Liver (tissue), 8 donors: ENCODE measurements at regions not wholly inside any gene's neighbourhood (a gene's known extent, or its start where the extent isn't known, plus 50 kb on each side); places are given as distances from the start of the nearest gene placed in this dataset.

Source experiments
- DNase-seq: peaks from one replicate; pipeline ENCODE4 v3.0.0-alpha.2; 2017; ENCODE audit warnings: low spot score
- H3K27ac ChIP-seq, 2 donors: one replicate each; pipeline ENCODE4 v1.7.0; 2013; ENCODE audit warnings: inconsistent platforms in 2 of 2, low read length in 2 of 2, control low read depth in 1 of 2, low read depth in 1 of 2, mild to moderate bottlenecking in 1 of 2
- H3K27me3 ChIP-seq, 4 donors: one replicate each; pipeline versions ENCODE4 v1.6.1 to v1.7.0; 2013; ENCODE audit warnings: low read length in 3 of 4, inconsistent platforms in 1 of 4, mild to moderate bottlenecking in 1 of 4, moderate library complexity in 1 of 4; ENCODE audit not compliant: control insufficient read depth in 4 of 4, insufficient read depth in 4 of 4
- H3K36me3 ChIP-seq, 4 donors: one replicate each; pipeline versions ENCODE4 v1.6.1 to v1.7.0; 2013; ENCODE audit warnings: low read length in 3 of 4, mild to moderate bottlenecking in 3 of 4, low read depth in 1 of 4, moderate library complexity in 1 of 4; ENCODE audit not compliant: control insufficient read depth in 4 of 4, insufficient read depth in 3 of 4
- H3K4me1 ChIP-seq, 4 donors: one replicate each; pipeline versions ENCODE4 v1.6.1 to v1.7.0; 2013; ENCODE audit warnings: low read length in 3 of 4, mild to moderate bottlenecking in 3 of 4, moderate library complexity in 1 of 4; ENCODE audit not compliant: control insufficient read depth in 4 of 4, insufficient read depth in 4 of 4
- H3K4me3 ChIP-seq, 3 donors: one replicate each; pipeline versions ENCODE4 v1.6.1 to v1.7.0; 2013; ENCODE audit warnings: low read length in 3 of 3, control low read depth in 1 of 3, low read depth in 1 of 3, mild to moderate bottlenecking in 1 of 3
- H3K9ac ChIP-seq, 2 donors: one replicate each; pipeline ENCODE4 v1.7.0; 2013; ENCODE audit warnings: low read length in 2 of 2, mild to moderate bottlenecking in 2 of 2, moderate library complexity in 2 of 2, control low read depth in 1 of 2, low read depth in 1 of 2
- H3K9me3 ChIP-seq, 4 donors: one replicate each; pipeline versions ENCODE4 v1.6.1 to v1.7.0; 2013; ENCODE audit warnings: low read length in 3 of 4; ENCODE audit not compliant: control insufficient read depth in 4 of 4
- ATF3 ChIP-seq: IDR thresholded peaks from 2 replicates; pipeline ENCODE4 v1.6.1; 2016; ENCODE audit warnings: antibody characterized with exemption
- CTCF ChIP-seq: fragments of 150-350 bp; IDR thresholded peaks from 2 replicates; pipeline ENCODE4 v1.5.1; 2017; ENCODE audit warnings: improper control_type of control experiment, low read depth, low read length; ENCODE audit not compliant: missing input control
- EGR1 ChIP-seq, 2 donors: IDR thresholded peaks; 2 replicates each; pipeline ENCODE4 v1.6.1; 2016 to 2018; ENCODE audit warnings: antibody characterized with exemption in 2 of 2, low read depth in 2 of 2
- FOXA1 ChIP-seq: IDR thresholded peaks from 2 replicates; pipeline ENCODE4 v1.6.1; 2016; ENCODE audit warnings: antibody characterized with exemption
- FOXA2 ChIP-seq: IDR thresholded peaks from 2 replicates; pipeline ENCODE4 v1.6.1; 2016; ENCODE audit warnings: antibody characterized with exemption
- HNF4A ChIP-seq, 2 donors: conservative IDR thresholded peaks; 2 replicates each; pipeline ENCODE4 v1.6.1; 2016; ENCODE audit warnings: antibody characterized with exemption in 2 of 2, mild to moderate bottlenecking in 2 of 2
- HNF4G ChIP-seq: IDR thresholded peaks from 2 replicates; pipeline ENCODE4 v1.6.1; 2016; ENCODE audit warnings: antibody characterized with exemption
- JUND ChIP-seq, 2 donors: IDR thresholded peaks; 2 replicates each; pipeline ENCODE4 v1.6.1; 2016; ENCODE audit warnings: antibody characterized with exemption in 2 of 2
- MAX ChIP-seq: IDR thresholded peaks from 2 replicates; pipeline ENCODE4 v1.6.1; 2016; ENCODE audit warnings: antibody characterized with exemption
- NR2F2 ChIP-seq: IDR thresholded peaks from 2 replicates; pipeline ENCODE4 v1.6.1; 2016; ENCODE audit warnings: antibody characterized with exemption
- RAD21 ChIP-seq, 2 donors: IDR thresholded peaks; 2 replicates each; pipeline ENCODE4 v1.6.1; 2016; ENCODE audit warnings: antibody characterized with exemption in 2 of 2, mild to moderate bottlenecking in 2 of 2
- REST ChIP-seq: IDR thresholded peaks from 2 replicates; pipeline ENCODE4 v1.6.1; 2016; ENCODE audit warnings: antibody characterized with exemption, mild to moderate bottlenecking
- RXRA ChIP-seq, 2 donors: IDR thresholded peaks; 2 replicates each; pipeline ENCODE4 v1.6.1; 2017 to 2018; ENCODE audit warnings: antibody characterized with exemption in 2 of 2, mild to moderate bottlenecking in 1 of 2
- SP1 ChIP-seq: IDR thresholded peaks from 2 replicates; pipeline ENCODE4 v1.6.1; 2018; ENCODE audit warnings: antibody characterized with exemption, mild to moderate bottlenecking
- TAF1 ChIP-seq: conservative IDR thresholded peaks from 2 replicates; pipeline ENCODE4 v1.6.1; 2016; ENCODE audit warnings: antibody characterized with exemption, mild to moderate bottlenecking
- YY1 ChIP-seq: IDR thresholded peaks from 2 replicates; pipeline ENCODE4 v1.6.1; 2016; ENCODE audit warnings: antibody characterized with exemption, mild to moderate bottlenecking
- ZBTB33 ChIP-seq: IDR thresholded peaks from 2 replicates; pipeline ENCODE4 v1.6.1; 2016; ENCODE audit warnings: antibody characterized with exemption
- WGBS: extraction: QIAGEN DNeasy Blood & Tissue Kit; methylation state at CpG from one replicate; pipeline ENCODE4 v1.1.7; 2013; 5-methylcytosine and 5-hydroxymethylcytosine counted together
- donor health status: healthy.
- donor health status: healthy.
- donor health status: healthy.
- donor health status: healthy.
- donor health status: healthy.

GRCh38 chr3:17972476-17972875, 230.0 kb upstream of the TBC1D5 start:
- 54% methylated on average over 1 of the region's 1 CpG for WGBS
- TF ChIP-seq TAF1 (no peak), CTCF (no peak), SP1 (no peak)
- Histone ChIP-seq H3K27ac (no peak overlapping the region), H3K4me3 (no peak overlapping the region), H3K36me3 (no peaks in the 10 kb centered on the region), H3K4me1 (no peaks in the 10 kb centered on the region), H3K27me3 (peaks cover 0 to 7% (median 0%) of the 10 kb centered on the region in 4 donors), H3K9ac (no peak overlapping the region), H3K9me3 (peaks cover 0 to 1% (median 0%) of the 10 kb centered on the region in 4 donors)
- DNase-seq: no peak

- TF ChIP-seq REST: no peak
- TF ChIP-seq HNF4A (conservative IDR thresholded peaks at IDR 0.05): no peak
- TF ChIP-seq HNF4G: no peak
- no peak for TF ChIP-seq JUND (IDR thresholded peaks at IDR 0.05)
- TF ChIP-seq YY1: no peak
- TF ChIP-seq NR2F2: no peak
- no peak for TF ChIP-seq SP1
- no peak for TF ChIP-seq CTCF
- no peak for TF ChIP-seq RXRA (IDR thresholded peaks at IDR 0.05)
- no peak for TF ChIP-seq EGR1 (IDR thresholded peaks at IDR 0.05; ENCODE audit: low read depth in 2 of 2)
- no peak for TF ChIP-seq ZBTB33
- TF ChIP-seq FOXA1: no peak
- no peak for TF ChIP-seq MAX
- TF ChIP-seq RAD21 (IDR thresholded peaks at IDR 0.05): no peak
- TF ChIP-seq FOXA2: no peak
- TF ChIP-seq ATF3: no peak
- Histone ChIP-seq H3K9me3 (peaks cover 0 to 1% (median 0%) of the 10 kb centered on the region in 4 donors), H3K36me3 (no peaks in the 10 kb centered on the region), H3K27ac (no peak overlapping the region), H3K4me1 (no peaks in the 10 kb centered on the region), H3K4me3 (no peak overlapping the region), H3K9ac (no peak overlapping the region), H3K27me3 (peaks cover 0 to 9% (median 0%) of the 10 kb centered on the region in 4 donors)
- 68% methylated on average over 1 of the region's 1 CpG for WGBS
- DNase-seq: no peak
These were observed 229.6 kb upstream of the TBC1D5 start for GRCh38 chr3:17972030-17972429.
